K562 (cell line): ENCODE measurements at regions not wholly inside any gene's neighbourhood (a gene's known extent, or its start where the extent isn't known, plus 50 kb on each side); places are given as distances from the start of the nearest gene placed in this dataset.
A peak's percentile ranks its signal among the peaks of the same experiment; 100 is the strongest.

ENCODE experiments used
- ATAC-seq: fragments of 200-7000 bp; cut with Tn5 transposase; 3 replicates; pipeline ENCODE4 v1.9.1; 2020; ENCODE audit warnings: moderate library complexity
- BruUV-seq: library from RNA; stranded (reverse); fragments of 400-500 nt; replicated peaks from 2 replicates; lab custom pipeline; 2021; lab: Mats Ljungman, UMichigan
- CTCF ChIA-PET: fragments of 300-600 bp; formaldehyde crosslinking; extraction: SDS; loops from one replicate; lab custom pipeline; 2021; ENCODE audit warnings: low intra/inter-chr PET ratio; lab: Yijun Ruan, JAX
- POLR2A ChIA-PET: fragments of 300-600, 350-650 bp; sonication (Branson Sonifier 250); formaldehyde crosslinking; extraction: SDS; loops from one replicate; lab custom pipeline; 2021; ENCODE audit warnings: antibody characterized with exemption, inconsistent platforms; lab: Yijun Ruan, JAX
- DNase-seq, 4 experiments: peaks; one replicate each; pipeline versions ENCODE4 v3.0.0 to v3.0.0-alpha.2; 2011 to 2018; ENCODE audit warnings: low spot score in 3 of 4, mixed read lengths in 3 of 4; ENCODE audit errors: extremely low read depth in 1 of 4
- FAIRE-seq: peaks from 2 replicates; lab custom pipeline; 2011; peaks lifted over from hg19 to GRCh38; lab: Jason Lieb, UNC
- H2AFZ ChIP-seq: 2 replicates; pipeline ENCODE4 v1.6.0; 2011; ENCODE audit warnings: low read depth, low read length, control low read depth, inconsistent platforms
- H3K27ac ChIP-seq: fragments of 200-600 bp; 3 replicates; pipeline ENCODE4 v1.8.0; 2011; ENCODE audit warnings: low read depth, mild to moderate bottlenecking, control low read depth, inconsistent platforms, low read length, moderate library complexity, mixed read lengths; ENCODE audit errors: extremely low read depth
- H3K27me3 ChIP-seq, 2 experiments: fragments of 300-600 bp in 1 of 2; 2 replicates in 1 of 2; 3 replicates in 1 of 2; pipeline versions ENCODE4 v1.6.0 to v1.8.0; 2011; ENCODE audit warnings: inconsistent platforms in 2 of 2, low read length in 2 of 2, mild to moderate bottlenecking in 1 of 2, mixed read lengths in 1 of 2, moderate library complexity in 1 of 2; ENCODE audit not compliant: control insufficient read depth in 2 of 2, insufficient read depth in 2 of 2
- H3K36me3 ChIP-seq: fragments of 300-600 bp; 3 replicates; pipeline ENCODE4 v1.8.0; 2011; ENCODE audit warnings: mild to moderate bottlenecking, low read length, inconsistent platforms; ENCODE audit not compliant: control insufficient read depth, insufficient read depth
- H3K4me1 ChIP-seq, 2 experiments: fragments of 200-600 bp in 1 of 2; replicated peaks in 1 of 2; 2 replicates in 1 of 2; 3 replicates in 1 of 2; pipeline versions ENCODE4 v1.5.1 to v1.8.0; 2011; ENCODE audit warnings: inconsistent platforms in 2 of 2, low read length in 2 of 2, mild to moderate bottlenecking in 1 of 2, mixed read lengths in 1 of 2, moderate library complexity in 1 of 2; ENCODE audit not compliant: control insufficient read depth in 2 of 2, insufficient read depth in 2 of 2
- H3K4me2 ChIP-seq: 2 replicates; pipeline ENCODE4 v1.6.1; 2011; ENCODE audit warnings: low read length, control low read depth, inconsistent platforms, mixed read lengths; ENCODE audit not compliant: insufficient read depth
- H3K4me3 ChIP-seq: fragments of 200-600 bp; sonication (generic), shearing (Covaris generic); 2 replicates; pipeline ENCODE4 v1.5.1; 2016; ENCODE audit warnings: control low read depth, inconsistent platforms
- H3K79me2 ChIP-seq: fragments of 200-600 bp; 3 replicates; pipeline ENCODE4 v1.8.0; 2011; ENCODE audit warnings: low read length, inconsistent platforms; ENCODE audit not compliant: control insufficient read depth, insufficient read depth
- H3K9ac ChIP-seq, 2 experiments: 2 replicates each; pipeline versions ENCODE4 v1.6.0 to v1.6.1; 2011; ENCODE audit warnings: low read depth in 2 of 2, low read length in 2 of 2, control low read depth in 1 of 2, inconsistent platforms in 1 of 2, mild to moderate bottlenecking in 1 of 2, mixed read lengths in 1 of 2; ENCODE audit not compliant: insufficient read depth in 1 of 2
- H3K9me1 ChIP-seq: one replicate; pipeline ENCODE4 v1.6.0; 2011; ENCODE audit warnings: inconsistent platforms, mild to moderate bottlenecking, low read length, moderate library complexity; ENCODE audit not compliant: control insufficient read depth, insufficient read depth
- H3K9me3 ChIP-seq: replicated peaks from 2 replicates; pipeline ENCODE4 v1.5.1; 2011; ENCODE audit warnings: low read depth, low read length, inconsistent platforms; ENCODE audit not compliant: control insufficient read depth, insufficient read depth
- H4K20me1 ChIP-seq: replicated peaks from 2 replicates; pipeline ENCODE4 v1.6.1; 2011; ENCODE audit warnings: low read length, inconsistent platforms, mixed read lengths; ENCODE audit not compliant: control insufficient read depth, insufficient read depth
- BRCA1 ChIP-seq, 2 experiments: fragments of 450-650 bp in 1 of 2; sonication (generic) in 1 of 2; formaldehyde crosslinking in 1 of 2; IDR thresholded peaks; 2 replicates each; pipeline versions ENCODE4 v1.5.0 to v1.6.1; 2017 to 2020; ENCODE audit warnings: mild to moderate bottlenecking in 1 of 2, missing genetic modification reagents in 1 of 2
- CREB3 ChIP-seq: fragments of 450-650 bp; conservative IDR thresholded peaks from 2 replicates; pipeline ENCODE4 v1.6.1; 2016; ENCODE audit warnings: missing genetic modification characterization, low read depth, mild to moderate bottlenecking, missing compliant biosample characterization, moderate library complexity
- GABPA ChIP-seq: fragments of 200-800 bp; sonication (Bioruptor generic); conservative IDR thresholded peaks from 2 replicates; pipeline ENCODE4 v1.6.1; 2016; ENCODE audit warnings: low read depth, missing genetic modification characterization, missing compliant biosample characterization
- GTF3C2 ChIP-seq: IDR thresholded peaks from 3 replicates; pipeline ENCODE4 v1.6.1; 2011; ENCODE audit warnings: borderline replicate concordance, mild to moderate bottlenecking, moderate library complexity; ENCODE audit not compliant: insufficient read length; ENCODE audit errors: extremely low read depth
- HDGF ChIP-seq: fragments of 450-650 bp; IDR thresholded peaks from 2 replicates; pipeline ENCODE4 v1.6.1; 2016
- MED1 ChIP-seq: sonication (generic); formaldehyde crosslinking; IDR thresholded peaks from 2 replicates; pipeline ENCODE4 v1.8.1; 2023; ENCODE audit warnings: missing genetic modification reagents, borderline replicate concordance
- MYNN ChIP-seq, 2 experiments: sonication (generic); formaldehyde crosslinking in 1 of 2; IDR thresholded peaks; 2 replicates each; pipeline versions ENCODE4 v1.5.0 to v1.6.1; 2016 to 2020; ENCODE audit warnings: antibody characterized with exemption in 1 of 2, missing genetic modification reagents in 1 of 2
- NCOA4 ChIP-seq: fragments of 450-650 bp; IDR thresholded peaks from 2 replicates; pipeline ENCODE4 v1.6.1; 2018; ENCODE audit warnings: mild to moderate bottlenecking; ENCODE audit not compliant: partially characterized antibody
- NFE2L1 ChIP-seq: fragments of 450-650 bp; IDR thresholded peaks from 2 replicates; pipeline ENCODE4 v1.6.1; 2016; ENCODE audit warnings: missing genetic modification characterization, low read depth, mild to moderate bottlenecking, missing compliant biosample characterization, moderate library complexity, borderline replicate concordance
- NR3C1 ChIP-seq: sonication (generic); formaldehyde crosslinking; IDR thresholded peaks from 2 replicates; pipeline ENCODE4 v1.8.1; 2022; ENCODE audit warnings: missing genetic modification reagents
- NR4A1 ChIP-seq, 2 experiments: fragments of 250-450 bp in 1 of 2; fragments of 450-650 bp in 1 of 2; sonication (Bioruptor Pico) in 1 of 2; IDR thresholded peaks; 2 replicates each; pipeline versions ENCODE4 v1.4.0 to v1.6.1; 2016 to 2020; ENCODE audit warnings: mild to moderate bottlenecking in 2 of 2, missing compliant biosample characterization in 1 of 2, missing genetic modification characterization in 1 of 2, moderate library complexity in 1 of 2
- SLC30A9 ChIP-seq: fragments of 250-450 bp; sonication (Bioruptor Pico); IDR thresholded peaks from 2 replicates; pipeline ENCODE4 v1.8.0; 2022; ENCODE audit warnings: mild to moderate bottlenecking, moderate library complexity
- SREBF2 ChIP-seq: sonication (generic); formaldehyde crosslinking; IDR thresholded peaks from 2 replicates; pipeline ENCODE4 v1.4.0; 2020; ENCODE audit warnings: mild to moderate bottlenecking, missing genetic modification reagents
- STAG1 ChIP-seq: sonication (generic); formaldehyde crosslinking; IDR thresholded peaks from 2 replicates; pipeline ENCODE4 v1.5.0; 2020; ENCODE audit warnings: missing genetic modification reagents, borderline replicate concordance
- TGIF2 ChIP-seq: sonication (generic); formaldehyde crosslinking; IDR thresholded peaks from 2 replicates; pipeline ENCODE4 v1.8.1; 2022; ENCODE audit warnings: mild to moderate bottlenecking, missing genetic modification reagents, moderate library complexity
- TSC22D4 ChIP-seq: fragments of 450-650 bp; IDR thresholded peaks from 2 replicates; pipeline ENCODE4 v1.6.1; 2016; ENCODE audit warnings: missing genetic modification characterization, missing biosample characterization, control low read depth
- ZNF146 ChIP-seq: IDR thresholded peaks from one replicate; pipeline ENCODE4 v1.6.1; 2018; ENCODE audit warnings: missing compliant biosample characterization; ENCODE audit not compliant: unreplicated experiment
- ZNF212 ChIP-seq: fragments of 450-650 bp; formaldehyde crosslinking; IDR thresholded peaks from 2 replicates; pipeline ENCODE4 v1.4.0; 2020; ENCODE audit warnings: mild to moderate bottlenecking
- ZNF41 ChIP-seq: fragments of 250-450 bp; sonication (Bioruptor Pico); conservative IDR thresholded peaks from 2 replicates; pipeline ENCODE4 v1.4.0; 2020; ENCODE audit warnings: mild to moderate bottlenecking
- WGBS: fragments of 100-300 bp; shearing (Covaris generic); methylation state at CpG from one replicate; pipeline ENCODE4 v1.1.6; 2016; ENCODE audit warnings: low coverage, mixed read lengths; ENCODE audit not compliant: insufficient coverage; ENCODE audit errors: missing lambda C conversion rate; 5-methylcytosine and 5-hydroxymethylcytosine counted together
- in situ Hi-C: fragments of 300-500 bp; cut with MboI; formaldehyde crosslinking; loops from 4 replicates; pipeline ENCODE4 v1.15.0; 2018; ENCODE audit warnings: inconsistent platforms, mixed read lengths
- intact Hi-C: fragments of 100-400 bp; cut with micrococcal nuclease; formaldehyde crosslinking; loops from 2 replicates; pipeline ENCODE4 v1.14.2; 2022

DNA sequence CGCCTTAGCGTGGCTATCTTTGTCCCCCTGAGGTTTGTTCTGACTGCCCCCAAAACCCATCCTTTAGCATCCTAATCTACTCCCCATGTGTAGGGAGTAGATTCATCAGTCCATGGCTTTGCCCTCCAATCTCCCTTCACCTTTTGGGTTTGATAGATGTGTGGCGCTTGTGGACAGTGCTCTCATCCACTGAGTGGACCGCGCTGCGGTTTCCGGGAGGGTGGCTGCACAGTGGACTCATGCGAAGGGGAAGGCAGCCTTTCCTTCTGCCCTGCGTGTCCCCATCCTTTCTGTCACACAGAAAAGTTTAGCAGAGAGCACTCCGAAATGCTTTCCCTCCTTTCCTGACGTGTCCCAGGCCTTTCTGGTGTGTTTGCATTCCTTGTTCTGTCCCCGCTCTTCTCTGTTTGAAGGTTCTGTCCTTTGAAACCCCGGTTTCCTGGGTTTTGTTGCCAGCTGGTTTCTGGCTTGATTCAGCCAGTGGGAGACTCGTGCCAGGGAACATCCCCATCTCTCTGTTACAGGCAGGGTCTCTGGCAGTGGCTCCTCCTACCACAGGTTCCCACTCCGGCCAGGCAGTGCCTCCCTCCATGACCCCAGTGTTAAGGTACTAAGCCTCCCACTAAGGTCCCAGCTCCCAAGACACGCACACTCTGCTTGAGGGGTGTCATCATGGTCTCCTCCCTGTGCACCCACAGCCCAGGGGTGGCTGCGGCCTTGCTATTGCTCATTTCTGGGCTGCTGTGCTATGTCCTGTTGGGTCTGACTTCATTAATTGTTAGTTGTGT lies 547.7 kb upstream of the DPP6 start:
- no peaks in the 10 kb centered on the region for H3K9me3 ChIP-seq
- H4K20me1 ChIP-seq: no peaks in the 10 kb centered on the region
- H2AFZ ChIP-seq: no peak overlapping the region
- no peaks in the 10 kb centered on the region for H3K9me1 ChIP-seq
- FAIRE-seq (no peak), DNase-seq (no peak), ATAC-seq (peak; percentile 50)
- H3K4me3 ChIP-seq: no peak overlapping the region
- ChIA-PET POLR2A (no interaction called here), CTCF (no interaction called here)
- BruUV-seq: no TSS peak
- in situ Hi-C loops: no loop called here
- no peak overlapping the region for H3K9ac ChIP-seq
- H3K79me2 ChIP-seq: no peaks in the 10 kb centered on the region
- H3K27ac ChIP-seq: no peak overlapping the region
- no peak overlapping the region for H3K4me2 ChIP-seq
- 4% methylated on average over 17 of the region's 17 CpGs for WGBS
- peaks cover 0 to 20% of the 10 kb centered on the region in 2 experiments; a peak in 3 of 5 replicates for H3K27me3 ChIP-seq
- intact Hi-C loops: no loop called here
- no peaks in the 10 kb centered on the region for H3K36me3 ChIP-seq
- no peaks in the 10 kb centered on the region for H3K4me1 ChIP-seq
- TF ChIP-seq SLC30A9 (no peak), ZNF41 (CRISPR knock-in tag) (no peak), TGIF2 (CRISPR knock-in tag) (no peak), NCOA4 (no peak), NFE2L1 (no peak), GTF3C2 (no peak), GABPA (no peak), CREB3 (tag) (no peak), HDGF (no peak), SREBF2 (CRISPR knock-in tag) (no peak), STAG1 (no peak), TSC22D4 (no peak), BRCA1 (IDR thresholded peaks at IDR 0.05) (no peak), BRCA1 (CRISPR knock-in tag; IDR thresholded peaks at IDR 0.05) (no peak), NR4A1 (CRISPR knock-in tag; IDR thresholded peaks at IDR 0.05) (no peak), NR4A1 (tag; IDR thresholded peaks at IDR 0.05) (no peak), MYNN (IDR thresholded peaks at IDR 0.05) (no peak), MYNN (CRISPR knock-in tag; IDR thresholded peaks at IDR 0.05) (no peak), ZNF212 (CRISPR knock-in tag) (no peak), NR3C1 (CRISPR knock-in tag) (no peak), MED1 (CRISPR knock-in tag) (no peak), ZNF146 (CRISPR knock-in tag) (no peak)
